CD4-positive, alpha-beta T cell (primary cell): ENCODE measurements at regions not wholly inside any gene's neighbourhood (a gene's known extent, or its start where the extent isn't known, plus 50 kb on each side); places are given as distances from the start of the nearest gene placed in this dataset.

Experiments
- ATAC-seq: fragments of 200-7000 bp; cut with Tn5 transposase; one replicate; pipeline ENCODE4 v1.10.0; 2022; ENCODE audit warnings: mild to moderate bottlenecking; ENCODE audit not compliant: poor library complexity
- CTCF ChIA-PET: fragments of 350-600 bp; sonication (Branson Sonifier 250); formaldehyde crosslinking; loops from one replicate; lab custom pipeline; 2021; ENCODE audit warnings: antibody characterized with exemption, inconsistent platforms; lab: Charles Lee
- POLR2A ChIA-PET: fragments of 350-600 bp; sonication (Branson Sonifier 250); formaldehyde crosslinking; loops from one replicate; lab custom pipeline; 2021; ENCODE audit warnings: antibody characterized with exemption, inconsistent platforms; lab: Charles Lee
- DNase-seq, 14 experiments: peaks; one replicate each; pipeline ENCODE4 v3.0.0-alpha.2; 2013 to 2020; ENCODE audit warnings: mixed read lengths in 2 of 14
- H3K27ac ChIP-seq, 2 donors: one replicate each; pipeline versions ENCODE4 v1.5.1 to v1.7.0; 2013; ENCODE audit warnings: low read length in 2 of 2, low read depth in 1 of 2, mild to moderate bottlenecking in 1 of 2
- H3K27me3 ChIP-seq, 2 experiments: 1 replicate in 1 of 2; 2 replicates in 1 of 2; pipeline versions ENCODE4 v1.6.1 to v1.7.0; 2013; ENCODE audit warnings: low read length in 2 of 2, control low read depth in 1 of 2, mild to moderate bottlenecking in 1 of 2, moderate library complexity in 1 of 2; ENCODE audit not compliant: insufficient read depth in 2 of 2, control insufficient read depth in 1 of 2
- H3K36me3 ChIP-seq: one replicate; pipeline ENCODE4 v1.6.1; 2013; ENCODE audit warnings: low read length, control low read depth; ENCODE audit not compliant: insufficient read depth
- H3K4me1 ChIP-seq: one replicate; pipeline ENCODE4 v1.6.1; 2013; ENCODE audit warnings: low read length, control low read depth; ENCODE audit not compliant: insufficient read depth
- H3K4me3 ChIP-seq: one replicate; pipeline ENCODE4 v1.5.1; 2013; ENCODE audit warnings: mild to moderate bottlenecking, low read length, moderate library complexity
- H3K9me3 ChIP-seq, 2 experiments: 1 replicate in 1 of 2; 2 replicates in 1 of 2; pipeline versions ENCODE4 v1.6.1 to v1.7.0; 2013; ENCODE audit warnings: low read length in 2 of 2, mild to moderate bottlenecking in 2 of 2, control low read depth in 1 of 2, moderate library complexity in 1 of 2; ENCODE audit not compliant: control insufficient read depth in 1 of 2, insufficient read depth in 1 of 2
- H3K27ac Mint-ChIP-seq: one replicate; pipeline ENCODE4 v1.8.0; 2020; ENCODE audit warnings: mixed read lengths
- H3K27me3 Mint-ChIP-seq: one replicate; pipeline ENCODE4 v1.8.0; 2021; ENCODE audit warnings: mixed read lengths
- H3K36me3 Mint-ChIP-seq: one replicate; pipeline ENCODE4 v1.8.0; 2021; ENCODE audit warnings: low read depth, mixed read lengths
- H3K4me1 Mint-ChIP-seq: one replicate; pipeline ENCODE4 v1.8.0; 2021; ENCODE audit warnings: low read depth, mixed read lengths
- H3K4me3 Mint-ChIP-seq: one replicate; pipeline ENCODE4 v1.8.0; 2020; ENCODE audit warnings: mild to moderate bottlenecking, mixed read lengths
- H3K9me3 Mint-ChIP-seq: one replicate; pipeline ENCODE4 v1.8.0; 2020; ENCODE audit warnings: mixed read lengths
- intact Hi-C, 2 experiments: fragments of 100-400 bp; cut with DNase I in 1 of 2; cut with micrococcal nuclease in 1 of 2; formaldehyde crosslinking; loops; one replicate each; pipeline versions ENCODE4 v1.15.1 to v1.9.0; 2023 to 2025; cut with DNase I, micrococcal nuclease
- TF ChIP-seq, protein P1 (sequence below): fragments of 200-600 bp; IDR thresholded peaks from one replicate; pipeline ENCODE4 v1.8.0; 2022; ENCODE audit warnings: antibody characterized with exemption, mild to moderate bottlenecking

- no peaks in the 10 kb centered on the region for H3K9me3 ChIP-seq
- ATAC-seq (no peak), DNase-seq (peak in 2 of 14 experiments; percentile 6 to 32)
- Mint-ChIP-seq H3K4me1 (peaks cover under 1% of the 10 kb centered on the region), H3K9me3 (peaks cover 3% of the 10 kb centered on the region), H3K36me3 (no peaks in the 10 kb centered on the region), H3K4me3 (no peak overlapping the region), H3K27ac (no peak overlapping the region), H3K27me3 (no peaks in the 10 kb centered on the region)
- no peaks in the 10 kb centered on the region for H3K27me3 ChIP-seq
- intact Hi-C loops: no loop called here
- TF ChIP-seq, protein P1, sequence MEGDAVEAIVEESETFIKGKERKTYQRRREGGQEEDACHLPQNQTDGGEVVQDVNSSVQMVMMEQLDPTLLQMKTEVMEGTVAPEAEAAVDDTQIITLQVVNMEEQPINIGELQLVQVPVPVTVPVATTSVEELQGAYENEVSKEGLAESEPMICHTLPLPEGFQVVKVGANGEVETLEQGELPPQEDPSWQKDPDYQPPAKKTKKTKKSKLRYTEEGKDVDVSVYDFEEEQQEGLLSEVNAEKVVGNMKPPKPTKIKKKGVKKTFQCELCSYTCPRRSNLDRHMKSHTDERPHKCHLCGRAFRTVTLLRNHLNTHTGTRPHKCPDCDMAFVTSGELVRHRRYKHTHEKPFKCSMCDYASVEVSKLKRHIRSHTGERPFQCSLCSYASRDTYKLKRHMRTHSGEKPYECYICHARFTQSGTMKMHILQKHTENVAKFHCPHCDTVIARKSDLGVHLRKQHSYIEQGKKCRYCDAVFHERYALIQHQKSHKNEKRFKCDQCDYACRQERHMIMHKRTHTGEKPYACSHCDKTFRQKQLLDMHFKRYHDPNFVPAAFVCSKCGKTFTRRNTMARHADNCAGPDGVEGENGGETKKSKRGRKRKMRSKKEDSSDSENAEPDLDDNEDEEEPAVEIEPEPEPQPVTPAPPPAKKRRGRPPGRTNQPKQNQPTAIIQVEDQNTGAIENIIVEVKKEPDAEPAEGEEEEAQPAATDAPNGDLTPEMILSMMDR: no peak
- no peak overlapping the region for H3K4me3 ChIP-seq
- ChIA-PET POLR2A (no interaction called here), CTCF (no interaction called here)
- no peak overlapping the region for H3K27ac ChIP-seq
- no peaks in the 10 kb centered on the region for H3K36me3 ChIP-seq
- H3K4me1 ChIP-seq: no peaks in the 10 kb centered on the region
Measured at GRCh38 chr2:8552293-8552801, 129.5 kb upstream of the ID2 start.

DNA sequence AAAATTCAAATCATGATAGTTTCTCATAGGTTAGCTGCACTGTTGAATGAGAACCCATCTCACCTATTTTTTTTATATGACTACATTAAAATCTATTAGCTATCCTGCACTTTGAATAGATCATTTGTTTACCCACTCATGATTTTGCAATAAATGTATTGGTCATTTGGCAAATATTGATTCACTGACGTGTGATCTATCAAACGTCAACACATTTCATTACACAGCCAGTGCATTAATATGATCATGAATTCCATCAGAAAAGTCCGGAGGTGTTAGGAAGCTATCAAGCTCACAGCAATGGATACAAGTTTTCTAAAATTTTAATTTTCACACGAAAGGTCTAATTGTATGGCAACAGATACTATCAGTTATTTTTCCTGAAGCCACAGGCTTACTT, 128.2 kb upstream of the ID2 start:
- no peak for DNase-seq
- no peaks in the 10 kb centered on the region for H3K4me1 Mint-ChIP-seq
- H3K9me3 Mint-ChIP-seq: peaks cover 9% of the 10 kb centered on the region
- H3K9me3 ChIP-seq: peaks cover 2 to 5% of the 10 kb centered on the region in 2 experiments
- ChIA-PET CTCF (interaction anchor here (0.9 kb wide), 1 partner anchor 9 kb away, joined by 4 read pairs; no protein-coding TSS in a partner anchor), POLR2A (no interaction called here)
- no peaks in the 10 kb centered on the region for H3K27me3 Mint-ChIP-seq
- no peak for ATAC-seq
- no peaks in the 10 kb centered on the region for H3K36me3 Mint-ChIP-seq
- no peaks in the 10 kb centered on the region for H3K4me1 ChIP-seq
- H3K27ac ChIP-seq: no peak overlapping the region
- intact Hi-C loops: no loop called here
- no peak overlapping the region for H3K27ac Mint-ChIP-seq
- TF ChIP-seq, protein P1: no peak
- no peak overlapping the region for H3K4me3 Mint-ChIP-seq
- no peaks in the 10 kb centered on the region for H3K27me3 ChIP-seq
- no peak overlapping the region for H3K4me3 ChIP-seq
- H3K36me3 ChIP-seq: no peaks in the 10 kb centered on the region

DNA sequence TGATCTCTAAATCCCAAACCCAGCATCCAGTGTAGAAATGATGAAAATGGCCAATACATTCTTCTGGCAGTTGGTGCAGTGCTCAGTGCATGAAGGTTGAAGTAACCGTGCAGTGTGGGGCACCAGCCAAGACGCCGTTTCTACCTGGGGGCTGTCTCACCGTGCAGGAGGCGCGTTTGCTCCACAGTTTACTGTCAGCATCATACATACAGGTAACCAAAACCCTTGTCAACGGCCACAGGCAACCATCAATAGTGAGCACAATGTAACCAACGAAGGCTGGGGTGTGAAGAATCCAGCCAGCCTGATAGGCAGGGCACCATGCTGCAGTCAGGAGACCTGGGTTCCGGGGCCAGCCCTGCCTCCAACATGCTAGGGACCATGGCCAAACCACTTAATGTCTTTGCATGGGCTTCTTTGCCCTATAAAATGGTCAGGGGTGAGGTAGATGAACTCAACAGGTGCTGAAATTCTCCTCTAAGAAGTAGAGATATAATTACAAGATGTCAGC, 127.5 kb upstream of the ID2 start:
- Mint-ChIP-seq H3K4me3 (no peak overlapping the region), H3K9me3 (peaks cover 10% of the 10 kb centered on the region), H3K27ac (no peak overlapping the region), H3K27me3 (no peaks in the 10 kb centered on the region), H3K4me1 (no peaks in the 10 kb centered on the region), H3K36me3 (no peaks in the 10 kb centered on the region)
- ATAC-seq: no peak
- CTCF ChIA-PET: interaction anchor here (0.9 kb wide), 1 partner anchor 9 kb away, joined by 4 read pairs; no protein-coding TSS in a partner anchor
- Histone ChIP-seq H3K4me1 (no peaks in the 10 kb centered on the region), H3K27me3 (no peaks in the 10 kb centered on the region), H3K9me3 (peaks cover 5% of the 10 kb centered on the region in 2 experiments), H3K36me3 (no peaks in the 10 kb centered on the region), H3K27ac (no peak overlapping the region), H3K4me3 (no peak overlapping the region)
- no peak for DNase-seq
- intact Hi-C loops: no loop called here
- TF ChIP-seq, protein P1: no peak
- POLR2A ChIA-PET: no interaction called here
